ENCODE measurements at regions not wholly inside any gene's neighbourhood (a gene's known extent, or its start where the extent isn't known, plus 50 kb on each side); places are given as distances from the start of the nearest gene placed in this dataset.
"Not testable (repeated sequence)": the region's sequence is repeated elsewhere in the genome, so short reads cannot be mapped to it uniquely, and the experiment has no call there.

GRCh38 chr3:185995352-185995751, 57.5 kb upstream of the TRA2B start:
- no peak for DNase-seq

GRCh38 chr3:185992831-185993374, 55.1 kb upstream of the TRA2B start:
- DNase-seq: peak; percentile 45 to 58

GRCh38 chr3:185990995-185991394, 53.2 kb upstream of the TRA2B start:
- not testable (repeated sequence) for DNase-seq

GRCh38 chr3:185989511-185989910, 51.7 kb upstream of the TRA2B start:
- DNase-seq: no peak

- DNase-seq: no peak
These were observed 51.0 kb upstream of the TRA2B start for GRCh38 chr3:185988816-185989175.

- no peak for DNase-seq
These were observed 50.4 kb upstream of the TRA2B start for GRCh38 chr3:185988080-185988815.
